ENCODE measurements at regions not wholly inside any gene's neighbourhood (a gene's known extent, or its start where the extent isn't known, plus 50 kb on each side); places are given as distances from the start of the nearest gene placed in this dataset.

DNA sequence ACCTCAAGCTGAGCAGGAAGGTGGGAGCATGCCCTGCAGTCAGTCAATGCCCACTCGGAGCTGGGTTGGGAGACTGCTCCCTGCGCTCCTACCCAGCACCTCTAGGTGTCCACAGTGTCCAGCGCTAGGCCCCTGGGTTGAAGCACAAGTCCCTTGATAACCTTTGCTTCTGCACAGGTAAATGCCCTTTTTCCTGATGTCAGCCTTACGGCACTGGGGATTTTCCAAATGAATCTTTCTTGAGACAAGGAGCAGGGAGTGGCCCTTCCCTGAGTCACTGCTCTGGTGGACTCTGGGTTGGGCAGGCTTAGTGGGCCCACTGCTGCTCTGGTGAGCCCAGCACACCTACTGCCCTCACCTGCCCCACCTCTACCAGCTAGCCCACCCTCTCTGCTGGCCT is 61.9 kb upstream of the OPN4 start:
- no peak for DNase-seq (ENCODE audit: low read depth)
- no peak overlapping the region for H3K4me3 ChIP-seq (ENCODE audit: control insufficient read depth, low read depth, low read length)
- TF ChIP-seq, protein P1, sequence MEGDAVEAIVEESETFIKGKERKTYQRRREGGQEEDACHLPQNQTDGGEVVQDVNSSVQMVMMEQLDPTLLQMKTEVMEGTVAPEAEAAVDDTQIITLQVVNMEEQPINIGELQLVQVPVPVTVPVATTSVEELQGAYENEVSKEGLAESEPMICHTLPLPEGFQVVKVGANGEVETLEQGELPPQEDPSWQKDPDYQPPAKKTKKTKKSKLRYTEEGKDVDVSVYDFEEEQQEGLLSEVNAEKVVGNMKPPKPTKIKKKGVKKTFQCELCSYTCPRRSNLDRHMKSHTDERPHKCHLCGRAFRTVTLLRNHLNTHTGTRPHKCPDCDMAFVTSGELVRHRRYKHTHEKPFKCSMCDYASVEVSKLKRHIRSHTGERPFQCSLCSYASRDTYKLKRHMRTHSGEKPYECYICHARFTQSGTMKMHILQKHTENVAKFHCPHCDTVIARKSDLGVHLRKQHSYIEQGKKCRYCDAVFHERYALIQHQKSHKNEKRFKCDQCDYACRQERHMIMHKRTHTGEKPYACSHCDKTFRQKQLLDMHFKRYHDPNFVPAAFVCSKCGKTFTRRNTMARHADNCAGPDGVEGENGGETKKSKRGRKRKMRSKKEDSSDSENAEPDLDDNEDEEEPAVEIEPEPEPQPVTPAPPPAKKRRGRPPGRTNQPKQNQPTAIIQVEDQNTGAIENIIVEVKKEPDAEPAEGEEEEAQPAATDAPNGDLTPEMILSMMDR (conservative IDR thresholded peaks at IDR 0.05; ENCODE audit: control insufficient read depth, insufficient read depth, low read depth, low read length) = no peak

DNA sequence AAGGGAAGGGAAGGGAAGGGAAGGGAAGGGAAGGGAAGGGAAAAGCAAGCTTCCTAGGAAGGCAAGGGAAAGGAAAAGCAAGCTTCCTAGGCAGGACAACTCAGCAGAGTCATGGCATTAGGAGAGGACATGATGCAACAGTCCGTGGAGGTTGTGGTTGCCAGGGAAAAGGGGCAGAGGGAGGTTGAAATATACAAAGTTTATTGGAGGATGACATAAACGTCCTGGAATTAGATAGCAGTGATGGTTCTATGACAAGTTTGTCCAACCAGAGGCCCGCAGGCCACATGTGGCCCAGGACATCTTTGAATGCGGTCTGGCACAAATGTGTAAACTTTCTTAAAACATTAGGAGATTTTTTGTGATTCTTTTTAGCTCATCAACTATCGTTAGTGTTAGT is 59.8 kb upstream of the OPN4 start:
- DNase-seq (ENCODE audit: low read depth) = peak; percentile 56
- H3K4me3 ChIP-seq (ENCODE audit: control insufficient read depth, low read depth, low read length) = no peak overlapping the region
- TF ChIP-seq, protein P1 (conservative IDR thresholded peaks at IDR 0.05; ENCODE audit: control insufficient read depth, insufficient read depth, low read depth, low read length) = no peak

DNA sequence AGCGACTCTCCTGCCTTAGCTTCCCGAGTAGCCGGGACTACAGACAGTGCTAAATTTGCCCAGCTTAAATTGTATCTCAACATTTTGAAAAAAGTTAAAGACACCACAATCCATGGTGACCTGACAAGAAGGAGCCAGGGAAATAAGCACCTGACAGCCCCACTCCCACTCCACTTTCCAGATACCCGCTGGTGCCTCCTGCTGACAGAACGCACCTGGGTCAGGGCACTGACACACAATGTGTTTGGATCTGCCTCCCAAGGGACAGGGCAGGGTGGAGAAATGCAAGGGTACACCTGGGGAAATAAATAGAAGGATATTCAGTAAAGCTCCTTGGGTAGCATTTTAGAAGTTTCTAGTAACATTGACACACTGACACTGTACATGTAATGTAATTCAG is 58.9 kb upstream of the OPN4 start:
- DNase-seq (ENCODE audit: low read depth) = no peak
- H3K4me3 ChIP-seq (ENCODE audit: control insufficient read depth, low read depth, low read length) = no peak overlapping the region
- TF ChIP-seq, protein P1 (conservative IDR thresholded peaks at IDR 0.05; ENCODE audit: control insufficient read depth, insufficient read depth, low read depth, low read length) = no peak

DNA sequence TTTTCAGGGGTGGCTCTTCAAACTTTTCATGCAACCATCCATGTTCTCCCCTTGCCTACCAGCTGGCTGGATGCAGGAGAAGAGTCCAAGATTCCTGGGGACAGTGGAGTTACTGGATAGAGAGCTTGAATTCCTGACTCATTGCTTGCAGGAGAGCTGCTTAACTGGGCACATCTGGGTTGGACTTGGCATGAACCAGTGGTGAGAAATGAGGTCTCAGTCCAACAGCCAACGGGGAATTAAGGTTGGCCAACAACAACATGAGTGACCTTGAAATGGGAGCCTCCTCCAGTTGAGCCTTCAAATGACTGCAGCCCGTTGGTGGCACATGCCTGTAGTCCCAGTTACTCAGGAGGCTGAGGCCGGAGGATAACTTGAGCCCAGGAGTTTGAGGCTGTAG is 58.1 kb upstream of the OPN4 start:
- DNase-seq (ENCODE audit: low read depth) = peak; percentile 31
- TF ChIP-seq, protein P1 (conservative IDR thresholded peaks at IDR 0.05; ENCODE audit: control insufficient read depth, insufficient read depth, low read depth, low read length) = no peak

DNA sequence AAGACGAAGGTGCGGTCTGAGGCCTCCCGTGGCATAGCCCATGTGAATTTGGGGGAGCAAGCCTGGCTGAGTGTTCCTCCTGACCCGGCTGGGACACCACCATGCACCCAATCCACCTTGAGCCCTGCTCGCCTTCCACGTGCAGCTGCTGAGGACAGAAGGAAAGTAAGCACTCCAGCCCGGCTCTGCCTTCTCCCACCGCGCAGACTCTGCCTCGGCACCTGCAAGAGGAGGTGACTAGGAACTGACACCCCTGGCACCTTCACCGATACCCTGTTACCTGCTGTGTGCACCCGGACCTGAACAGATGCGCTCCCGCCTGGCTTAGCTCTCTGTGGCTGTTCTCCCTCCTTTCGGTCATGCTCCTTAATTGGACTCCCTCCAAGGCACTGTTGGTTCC is 57.0 kb upstream of the OPN4 start:
- H3K4me3 ChIP-seq (ENCODE audit: control insufficient read depth, low read depth, low read length) = no peak overlapping the region
- TF ChIP-seq, protein P1 (conservative IDR thresholded peaks at IDR 0.05; ENCODE audit: control insufficient read depth, insufficient read depth, low read depth, low read length) = no peak
- DNase-seq (ENCODE audit: low read depth) = no peak

More for the DNA sequence above, 58.1 kb upstream of the OPN4 start:
- H3K4me3 ChIP-seq (ENCODE audit: control insufficient read depth, low read depth, low read length) = no peak overlapping the region

DNA sequence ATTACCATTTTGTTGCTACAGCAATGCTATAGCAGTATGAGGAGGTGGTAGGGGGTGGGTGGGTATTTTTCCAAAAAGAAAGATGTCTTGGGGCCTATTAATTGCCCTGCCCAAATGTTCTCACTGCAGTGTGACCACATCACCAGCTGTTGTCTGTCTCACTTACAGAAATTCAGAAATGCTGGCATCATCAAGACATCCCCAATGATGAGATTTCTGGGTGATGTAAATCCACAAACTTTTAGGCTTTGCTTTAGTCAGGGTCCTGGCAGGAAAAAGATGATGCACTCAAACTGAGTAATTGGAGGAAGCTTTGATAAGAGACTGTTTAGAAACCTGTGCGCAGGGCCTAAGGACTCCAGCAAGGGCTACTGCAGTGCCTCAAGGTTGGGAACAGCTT is 56.2 kb upstream of the OPN4 start:
- TF ChIP-seq, protein P1 (conservative IDR thresholded peaks at IDR 0.05; ENCODE audit: control insufficient read depth, insufficient read depth, low read depth, low read length) = no peak
- peak; percentile 6 for DNase-seq (ENCODE audit: low read depth)
- no peak overlapping the region for H3K4me3 ChIP-seq (ENCODE audit: control insufficient read depth, low read depth, low read length)

DNA sequence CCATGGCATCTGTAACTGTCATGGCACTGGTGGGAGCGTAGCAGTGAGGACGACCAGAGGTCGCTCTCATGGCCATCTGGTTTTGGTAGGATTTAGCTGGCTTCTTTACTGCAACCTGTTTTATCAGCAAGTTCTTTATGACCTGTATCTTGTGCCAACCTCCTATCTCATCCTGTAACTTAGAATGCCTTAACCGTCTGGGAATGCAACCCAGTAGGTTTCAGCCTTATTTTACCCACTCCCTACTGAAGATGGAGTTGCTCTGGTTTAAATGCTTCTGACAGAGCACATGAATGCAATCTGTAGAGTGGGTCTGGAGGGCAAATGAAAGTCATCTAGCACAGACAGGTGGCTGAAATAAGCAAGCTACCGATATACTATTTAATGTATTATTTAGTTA is 55.3 kb upstream of the OPN4 start:
- no peak for DNase-seq (ENCODE audit: low read depth)
- TF ChIP-seq, protein P1 (conservative IDR thresholded peaks at IDR 0.05; ENCODE audit: control insufficient read depth, insufficient read depth, low read depth, low read length) = no peak
- no peak overlapping the region for H3K4me3 ChIP-seq (ENCODE audit: control insufficient read depth, low read depth, low read length)
